ENCODE measurements at regions not wholly inside any gene's neighbourhood (a gene's known extent, or its start where the extent isn't known, plus 50 kb on each side); places are given as distances from the start of the nearest gene placed in this dataset.

GRCh38 chr2:16333681-16334080 is 332.0 kb downstream of the CYRIA start:
- no peak for DNase-seq (ENCODE audit: low read depth in 2 of 2)

- DNase-seq (ENCODE audit: low read depth in 2 of 2): no peak
These were observed 332.7 kb downstream of the CYRIA start for GRCh38 chr2:16332681-16333557.

GRCh38 chr2:16331772-16332171 is 333.9 kb downstream of the CYRIA start:
- DNase-seq (ENCODE audit: low read depth in 2 of 2): no peak

GRCh38 chr2:16330982-16331381 is 334.7 kb downstream of the CYRIA start:
- no peak for DNase-seq (ENCODE audit: low read depth in 2 of 2)

GRCh38 chr2:16330571-16330970 is 335.1 kb downstream of the CYRIA start:
- DNase-seq (ENCODE audit: low read depth in 2 of 2): no peak

- no peak for DNase-seq (ENCODE audit: low read depth in 2 of 2)
These were observed 335.6 kb downstream of the CYRIA start for GRCh38 chr2:16330012-16330411.

GRCh38 chr2:16329421-16329820 is 336.2 kb downstream of the CYRIA start:
- no peak for DNase-seq (ENCODE audit: low read depth in 2 of 2)

- DNase-seq (ENCODE audit: low read depth in 2 of 2): no peak
These were observed 337.0 kb downstream of the CYRIA start for GRCh38 chr2:16328521-16329190.

GRCh38 chr2:16327326-16327725 is 338.3 kb downstream of the CYRIA start:
- DNase-seq (ENCODE audit: low read depth in 2 of 2): no peak

GRCh38 chr2:16326711-16327300 is 338.8 kb downstream of the CYRIA start:
- no peak for DNase-seq (ENCODE audit: low read depth in 2 of 2)

- DNase-seq (ENCODE audit: low read depth in 2 of 2): no peak
These were observed 339.6 kb downstream of the CYRIA start for GRCh38 chr2:16325976-16326510.

- DNase-seq (ENCODE audit: low read depth in 2 of 2): no peak
These were observed 340.3 kb downstream of the CYRIA start for GRCh38 chr2:16325016-16325975.

- no peak for DNase-seq (ENCODE audit: low read depth in 2 of 2)
These were observed 341.1 kb downstream of the CYRIA start for GRCh38 chr2:16324544-16324937.

GRCh38 chr2:16323551-16324543 is 341.8 kb downstream of the CYRIA start:
- DNase-seq (ENCODE audit: low read depth in 2 of 2): no peak

- no peak for DNase-seq (ENCODE audit: low read depth in 2 of 2)
These were observed 342.5 kb downstream of the CYRIA start for GRCh38 chr2:16323126-16323520.

GRCh38 chr2:16322308-16323125 is 343.1 kb downstream of the CYRIA start:
- no peak for DNase-seq (ENCODE audit: low read depth in 2 of 2)

GRCh38 chr2:16321872-16322271 is 343.8 kb downstream of the CYRIA start:
- no peak for DNase-seq (ENCODE audit: low read depth in 2 of 2)

- DNase-seq (ENCODE audit: low read depth in 2 of 2): no peak
These were observed 344.4 kb downstream of the CYRIA start for GRCh38 chr2:16321256-16321655.

- no peak for DNase-seq (ENCODE audit: low read depth in 2 of 2)
These were observed 344.9 kb downstream of the CYRIA start for GRCh38 chr2:16320716-16321115.
